HG03139 (cell line): ENCODE measurements at regions not wholly inside any gene's neighbourhood (a gene's known extent, or its start where the extent isn't known, plus 50 kb on each side); places are given as distances from the start of the nearest gene placed in this dataset.
"Not testable (repeated sequence)": the region's sequence is repeated elsewhere in the genome, so short reads cannot be mapped to it uniquely, and the experiment has no call there.

Experiments used
- ATAC-seq: cut with Tn5 transposase; IDR thresholded peaks from one replicate; pipeline ENCODE4 v1.9.1; 2021; ENCODE audit not compliant: unreplicated experiment

- no peak for ATAC-seq
Measured at GRCh38 chr10:33913194-33913593, 578.7 kb upstream of the NRP1 start.

- not testable (repeated sequence) for ATAC-seq
Measured at GRCh38 chr10:33909476-33909875, 575.0 kb upstream of the NRP1 start.

- no peak for ATAC-seq
Measured at GRCh38 chr10:33901166-33901565, 566.7 kb upstream of the NRP1 start.

- ATAC-seq = no peak
Measured at GRCh38 chr10:33900596-33900995, 566.1 kb upstream of the NRP1 start.

- no peak for ATAC-seq
Measured at GRCh38 chr10:33899578-33900531, 565.4 kb upstream of the NRP1 start.

GRCh38 chr10:33897291-33897752 lies 562.9 kb upstream of the NRP1 start:
- ATAC-seq = no peak

GRCh38 chr10:33893506-33893905 lies 559.0 kb upstream of the NRP1 start:
- no peak for ATAC-seq

- ATAC-seq = no peak
Measured at GRCh38 chr10:33889371-33889770, 554.9 kb upstream of the NRP1 start.

- ATAC-seq = no peak
Measured at GRCh38 chr10:33887188-33887587, 552.7 kb upstream of the NRP1 start.

GRCh38 chr10:33886299-33886698 lies 551.8 kb upstream of the NRP1 start:
- no peak for ATAC-seq

GRCh38 chr10:33884604-33885003 lies 550.1 kb upstream of the NRP1 start:
- ATAC-seq = no peak

- no peak for ATAC-seq
Measured at GRCh38 chr10:33883881-33884280, 549.4 kb upstream of the NRP1 start.

- no peak for ATAC-seq
Measured at GRCh38 chr10:33882996-33883395, 548.5 kb upstream of the NRP1 start.

- no peak for ATAC-seq
Measured at GRCh38 chr10:33880291-33880690, 545.8 kb upstream of the NRP1 start.

- ATAC-seq = no peak
Measured at GRCh38 chr10:33878238-33878786, 543.8 kb upstream of the NRP1 start.

GRCh38 chr10:33876584-33877400 lies 542.3 kb upstream of the NRP1 start:
- ATAC-seq = no peak

GRCh38 chr10:33875924-33876583 lies 541.6 kb upstream of the NRP1 start:
- no peak for ATAC-seq

- ATAC-seq = no peak
Measured at GRCh38 chr10:33871061-33871956, 536.8 kb upstream of the NRP1 start.

- no peak for ATAC-seq
Measured at GRCh38 chr10:33869481-33869880, 535.0 kb upstream of the NRP1 start.

GRCh38 chr10:33869028-33869427 lies 534.6 kb upstream of the NRP1 start:
- ATAC-seq = no peak
